ENCODE measurements at regions not wholly inside any gene's neighbourhood (a gene's known extent, or its start where the extent isn't known, plus 50 kb on each side); places are given as distances from the start of the nearest gene placed in this dataset.

- no peaks in the 10 kb centered on the region for H3K9me3 ChIP-seq (replicated peaks; ENCODE audit: insufficient read depth, low read length)
- H3K79me2 ChIP-seq (ENCODE audit: low read length): no peaks in the 10 kb centered on the region
- no peak overlapping the region for H3K9ac ChIP-seq (ENCODE audit: low read length)
- no peak overlapping the region for H3K4me2 ChIP-seq (ENCODE audit: low read depth, low read length)
- H3K9me2 ChIP-seq (replicated peaks; ENCODE audit: insufficient read depth, low read length): no peaks in the 10 kb centered on the region
- no peaks in the 10 kb centered on the region for H4K20me1 ChIP-seq (ENCODE audit: insufficient read depth, low read length)
- H3K27ac ChIP-seq (ENCODE audit: low read length): no peak overlapping the region
- no peak for TF ChIP-seq EZH2 (optimal IDR thresholded peaks at IDR 0.05; ENCODE audit: low read depth, low read length)
- TF ChIP-seq EZH2phosphoT487 (IDR thresholded peaks at IDR 0.05; ENCODE audit: low read length): no peak
- TF ChIP-seq, protein P1, sequence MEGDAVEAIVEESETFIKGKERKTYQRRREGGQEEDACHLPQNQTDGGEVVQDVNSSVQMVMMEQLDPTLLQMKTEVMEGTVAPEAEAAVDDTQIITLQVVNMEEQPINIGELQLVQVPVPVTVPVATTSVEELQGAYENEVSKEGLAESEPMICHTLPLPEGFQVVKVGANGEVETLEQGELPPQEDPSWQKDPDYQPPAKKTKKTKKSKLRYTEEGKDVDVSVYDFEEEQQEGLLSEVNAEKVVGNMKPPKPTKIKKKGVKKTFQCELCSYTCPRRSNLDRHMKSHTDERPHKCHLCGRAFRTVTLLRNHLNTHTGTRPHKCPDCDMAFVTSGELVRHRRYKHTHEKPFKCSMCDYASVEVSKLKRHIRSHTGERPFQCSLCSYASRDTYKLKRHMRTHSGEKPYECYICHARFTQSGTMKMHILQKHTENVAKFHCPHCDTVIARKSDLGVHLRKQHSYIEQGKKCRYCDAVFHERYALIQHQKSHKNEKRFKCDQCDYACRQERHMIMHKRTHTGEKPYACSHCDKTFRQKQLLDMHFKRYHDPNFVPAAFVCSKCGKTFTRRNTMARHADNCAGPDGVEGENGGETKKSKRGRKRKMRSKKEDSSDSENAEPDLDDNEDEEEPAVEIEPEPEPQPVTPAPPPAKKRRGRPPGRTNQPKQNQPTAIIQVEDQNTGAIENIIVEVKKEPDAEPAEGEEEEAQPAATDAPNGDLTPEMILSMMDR (IDR thresholded peaks at IDR 0.05; ENCODE audit: low read length): no peak
- no peak for DNase-seq
- H3K4me1 ChIP-seq (ENCODE audit: low read length): no peaks in the 10 kb centered on the region
- H3K36me3 ChIP-seq (replicated peaks; ENCODE audit: insufficient read depth, low read length): no peaks in the 10 kb centered on the region
- no peak overlapping the region for H3K4me3 ChIP-seq (ENCODE audit: low read length)
- H3F3A ChIP-seq (ENCODE audit: insufficient read depth, low read length): no peaks in the 10 kb centered on the region
- H2AFZ ChIP-seq (ENCODE audit: low read length): no peak overlapping the region
- H3K27me3 ChIP-seq (replicated peaks; ENCODE audit: insufficient read depth, low read length): no peaks in the 10 kb centered on the region
These were observed 434.0 kb upstream of the CLINT1 start for GRCh38 chr5:158292981-158293380.

DNA sequence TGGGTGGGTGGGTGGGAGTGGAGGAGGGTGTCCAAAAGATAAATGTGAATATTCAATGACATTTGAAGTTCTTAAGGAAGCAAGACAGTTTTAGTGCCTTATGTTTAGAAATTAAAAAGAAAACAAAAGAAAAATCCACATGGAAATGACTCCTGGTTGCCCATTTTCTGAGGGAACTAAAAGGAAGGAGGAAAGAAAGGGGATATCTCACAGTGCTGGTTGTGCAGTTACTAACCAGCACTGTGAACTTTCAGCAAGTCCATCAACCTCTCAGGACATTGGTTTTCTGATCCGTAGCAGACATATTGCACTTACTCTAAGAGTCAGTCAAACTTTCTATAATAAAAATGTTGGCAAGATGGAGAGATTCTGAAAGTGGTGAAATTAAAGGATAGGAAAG is 431.0 kb upstream of the CLINT1 start:
- no peaks in the 10 kb centered on the region for H3K9me3 ChIP-seq (replicated peaks; ENCODE audit: insufficient read depth, low read length)

GRCh38 chr5:158288272-158288657 is 429.3 kb upstream of the CLINT1 start:
- no peak overlapping the region for H3K4me2 ChIP-seq (ENCODE audit: low read depth, low read length)
- H3K9ac ChIP-seq (ENCODE audit: low read length): no peak overlapping the region
- TF ChIP-seq EZH2phosphoT487 (IDR thresholded peaks at IDR 0.05; ENCODE audit: low read length) (no peak), EZH2 (optimal IDR thresholded peaks at IDR 0.05; ENCODE audit: low read depth, low read length) (no peak)
- TF ChIP-seq, protein P1 (IDR thresholded peaks at IDR 0.05; ENCODE audit: low read length): no peak
- H2AFZ ChIP-seq (ENCODE audit: low read length): no peak overlapping the region
- no peaks in the 10 kb centered on the region for H3F3A ChIP-seq (ENCODE audit: insufficient read depth, low read length)
- H3K27ac ChIP-seq (ENCODE audit: low read length): no peak overlapping the region
- H3K27me3 ChIP-seq (replicated peaks; ENCODE audit: insufficient read depth, low read length): no peaks in the 10 kb centered on the region
- no peaks in the 10 kb centered on the region for H4K20me1 ChIP-seq (ENCODE audit: insufficient read depth, low read length)
- no peak for DNase-seq
- H3K4me1 ChIP-seq (ENCODE audit: low read length): no peaks in the 10 kb centered on the region
- H3K36me3 ChIP-seq (replicated peaks; ENCODE audit: insufficient read depth, low read length): no peaks in the 10 kb centered on the region
- H3K9me3 ChIP-seq (replicated peaks; ENCODE audit: insufficient read depth, low read length): no peaks in the 10 kb centered on the region
- H3K9me2 ChIP-seq (replicated peaks; ENCODE audit: insufficient read depth, low read length): no peaks in the 10 kb centered on the region
- H3K4me3 ChIP-seq (ENCODE audit: low read length): no peak overlapping the region
- no peaks in the 10 kb centered on the region for H3K79me2 ChIP-seq (ENCODE audit: low read length)

More for the DNA sequence above, 431.0 kb upstream of the CLINT1 start:
- H4K20me1 ChIP-seq (ENCODE audit: insufficient read depth, low read length): no peaks in the 10 kb centered on the region
- H3K27ac ChIP-seq (ENCODE audit: low read length): no peak overlapping the region
- H3F3A ChIP-seq (ENCODE audit: insufficient read depth, low read length): no peaks in the 10 kb centered on the region
- no peak overlapping the region for H3K4me3 ChIP-seq (ENCODE audit: low read length)
- H3K79me2 ChIP-seq (ENCODE audit: low read length): no peaks in the 10 kb centered on the region
- no peak overlapping the region for H3K9ac ChIP-seq (ENCODE audit: low read length)
- H3K9me2 ChIP-seq (replicated peaks; ENCODE audit: insufficient read depth, low read length): no peaks in the 10 kb centered on the region
- no peak overlapping the region for H3K4me2 ChIP-seq (ENCODE audit: low read depth, low read length)
- DNase-seq: no peak
- H3K27me3 ChIP-seq (replicated peaks; ENCODE audit: insufficient read depth, low read length): no peaks in the 10 kb centered on the region
- H3K4me1 ChIP-seq (ENCODE audit: low read length): no peaks in the 10 kb centered on the region
- TF ChIP-seq EZH2phosphoT487 (IDR thresholded peaks at IDR 0.05; ENCODE audit: low read length): no peak
- no peak for TF ChIP-seq EZH2 (optimal IDR thresholded peaks at IDR 0.05; ENCODE audit: low read depth, low read length)
- TF ChIP-seq, protein P1 (IDR thresholded peaks at IDR 0.05; ENCODE audit: low read length): no peak
- H3K36me3 ChIP-seq (replicated peaks; ENCODE audit: insufficient read depth, low read length): no peaks in the 10 kb centered on the region
- H2AFZ ChIP-seq (ENCODE audit: low read length): no peak overlapping the region

Measured in MM.1S (cell line).